ENCODE measurements at regions not wholly inside any gene's neighbourhood (a gene's known extent, or its start where the extent isn't known, plus 50 kb on each side); places are given as distances from the start of the nearest gene placed in this dataset.

DNA sequence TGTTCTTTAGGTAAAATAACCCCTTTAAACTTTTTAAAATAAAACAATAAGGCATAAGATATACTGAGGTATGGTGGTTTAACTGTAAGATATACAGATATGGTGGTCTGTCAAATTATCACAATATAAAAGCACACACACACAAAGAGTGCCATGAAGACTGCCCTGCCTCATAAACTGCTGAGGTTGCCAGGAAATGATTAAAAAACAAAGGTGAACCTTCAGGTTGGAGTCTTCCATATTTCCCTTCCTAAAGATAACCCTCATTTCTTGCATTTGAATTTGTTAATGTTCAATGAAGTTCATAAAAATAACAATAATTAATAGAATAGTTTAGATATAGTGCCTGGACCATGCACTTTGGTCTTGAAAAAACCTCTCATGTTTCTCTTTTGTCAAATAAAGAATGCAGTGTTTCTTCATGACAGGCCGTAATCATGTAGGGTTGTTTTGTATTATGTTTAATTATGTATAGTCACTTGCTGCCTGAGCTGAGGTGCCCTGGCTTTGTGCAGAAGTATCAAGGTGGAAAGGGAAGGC is 123.6 kb upstream of the B3GALT2 start:
- DNase-seq (no peak), ATAC-seq (no peak)
- intact Hi-C loops (cut with DNase I): no loop called here

DNA sequence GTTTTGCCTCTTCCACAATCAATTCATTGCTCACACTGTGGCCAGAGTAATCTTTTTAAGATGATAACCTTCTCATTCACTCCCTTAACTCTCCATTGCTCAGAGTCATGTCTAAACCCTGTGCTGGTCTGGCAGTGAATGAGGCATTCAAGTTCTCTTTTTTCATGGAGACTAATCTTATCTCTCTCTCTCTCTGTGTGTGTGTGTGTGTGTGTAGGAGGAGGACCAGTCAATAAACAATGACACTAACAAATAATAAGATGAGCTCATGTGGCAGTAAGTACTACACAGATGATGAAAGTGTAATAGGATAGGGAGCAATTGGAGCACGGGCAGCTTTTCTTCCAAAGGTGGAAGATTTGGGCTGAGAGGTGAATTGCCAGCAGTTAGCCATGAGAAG is 122.0 kb upstream of the B3GALT2 start:
- no peak for ATAC-seq
- no peak for DNase-seq
- intact Hi-C loops (cut with DNase I): no loop called here

DNA sequence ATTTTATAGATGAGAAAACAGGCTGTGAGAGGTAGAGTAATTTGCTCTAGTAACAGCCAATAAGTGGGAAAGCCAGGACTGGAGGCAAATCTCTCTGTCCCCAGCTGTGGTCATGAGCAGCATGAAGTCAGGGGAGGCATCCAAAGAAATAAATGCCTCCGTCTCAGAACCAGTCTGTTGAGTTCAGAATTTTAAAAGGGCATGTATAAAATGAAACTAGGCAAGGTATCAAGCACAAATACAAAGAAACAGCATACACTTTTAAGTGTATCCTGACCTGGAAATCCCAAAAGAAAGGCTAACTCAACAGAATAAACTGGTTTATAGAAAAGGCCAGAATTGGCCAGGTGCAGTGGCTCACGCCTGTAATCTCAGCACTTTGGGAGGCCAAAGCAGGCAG is 120.0 kb upstream of the B3GALT2 start:
- ATAC-seq (no peak), DNase-seq (no peak)
- intact Hi-C loops (cut with DNase I): no loop called here

Measured in left cardiac atrium (tissue), 4 donors.